Activated CD8-positive, alpha-beta T cell treated with anti-CD3 and anti-CD28 coated beads for 36 hours (primary cell): ENCODE measurements at regions not wholly inside any gene's neighbourhood (a gene's known extent, or its start where the extent isn't known, plus 50 kb on each side); places are given as distances from the start of the nearest gene placed in this dataset.

Source experiments
- ATAC-seq: fragments of 200-7000 bp; cut with Tn5 transposase; one replicate; pipeline ENCODE4 v1.10.0; 2021; ENCODE audit warnings: mild to moderate bottlenecking, moderate library complexity
- CTCF ChIA-PET: fragments of 350-600 bp; sonication (Branson Sonifier 250); formaldehyde crosslinking; loops from one replicate; lab custom pipeline; 2021; ENCODE audit warnings: antibody characterized with exemption; lab: Charles Lee
- POLR2A ChIA-PET: fragments of 350-600 bp; sonication (Branson Sonifier 250); formaldehyde crosslinking; loops from one replicate; lab custom pipeline; 2021; ENCODE audit warnings: antibody characterized with exemption; lab: Charles Lee
- DNase-seq: peaks from one replicate; pipeline ENCODE4 v3.0.0-alpha.2; 2020
- H3K27ac Mint-ChIP-seq: one replicate; pipeline ENCODE4 v1.8.0; 2021; ENCODE audit warnings: mild to moderate bottlenecking, mixed read lengths
- H3K27me3 Mint-ChIP-seq: one replicate; pipeline ENCODE4 v1.8.0; 2021; ENCODE audit warnings: mixed read lengths
- H3K36me3 Mint-ChIP-seq: one replicate; pipeline ENCODE4 v1.8.0; 2021; ENCODE audit warnings: low read depth, mixed read lengths
- H3K4me1 Mint-ChIP-seq: one replicate; pipeline ENCODE4 v1.8.0; 2021; ENCODE audit warnings: low read depth, mixed read lengths
- H3K4me3 Mint-ChIP-seq: one replicate; pipeline ENCODE4 v1.8.0; 2021; ENCODE audit warnings: mild to moderate bottlenecking, moderate library complexity, mixed read lengths
- H3K9me3 Mint-ChIP-seq: one replicate; pipeline ENCODE4 v1.8.0; 2021; ENCODE audit warnings: mixed read lengths
- CTCF ChIP-seq: fragments of 200-600 bp; IDR thresholded peaks from one replicate; pipeline ENCODE4 v1.8.0; 2022; ENCODE audit warnings: antibody characterized with exemption, mild to moderate bottlenecking
- intact Hi-C: fragments of 100-400 bp; cut with micrococcal nuclease; formaldehyde crosslinking; loops from one replicate; pipeline ENCODE4 v1.10.0; 2022

GRCh38 chr2:193556766-193557470 is 1362.2 kb upstream of the TMEFF2 start:
- intact Hi-C loops, result no loop called here
- CTCF ChIA-PET, result no interaction called here
- POLR2A ChIA-PET, result no interaction called here
- Mint-ChIP-seq H3K27me3 (no peaks in the 10 kb centered on the region), H3K4me3 (no peak overlapping the region), H3K4me1 (no peaks in the 10 kb centered on the region), H3K36me3 (no peaks in the 10 kb centered on the region), H3K9me3 (no peaks in the 10 kb centered on the region), H3K27ac (no peak overlapping the region)
- no peak for TF ChIP-seq CTCF
- DNase-seq (no peak), ATAC-seq (no peak)

GRCh38 chr2:193549661-193550060 is 1354.9 kb upstream of the TMEFF2 start:
- Mint-ChIP-seq H3K4me3 (no peak overlapping the region), H3K27ac (no peak overlapping the region)

GRCh38 chr2:193542762-193543161 is 1348.0 kb upstream of the TMEFF2 start:
- ATAC-seq (no peak), DNase-seq (peak; percentile 1)
- H3K9me3 Mint-ChIP-seq, result peaks cover 1% of the 10 kb centered on the region
- intact Hi-C loops, result no loop called here
- no peak for TF ChIP-seq CTCF
- no peaks in the 10 kb centered on the region for H3K27me3 Mint-ChIP-seq
- POLR2A ChIA-PET, result no interaction called here
- H3K4me1 Mint-ChIP-seq, result no peaks in the 10 kb centered on the region
- CTCF ChIA-PET, result no interaction called here
- no peaks in the 10 kb centered on the region for H3K36me3 Mint-ChIP-seq
- no peak overlapping the region for H3K4me3 Mint-ChIP-seq
- no peak overlapping the region for H3K27ac Mint-ChIP-seq

More at GRCh38 chr2:193549661-193550060, 1354.9 kb upstream of the TMEFF2 start:
- DNase-seq, result no peak
- H3K36me3 Mint-ChIP-seq, result no peaks in the 10 kb centered on the region
- ChIA-PET POLR2A (no interaction called here), CTCF (no interaction called here)
- intact Hi-C loops, result no loop called here
- no peak for TF ChIP-seq CTCF
- H3K4me1 Mint-ChIP-seq, result no peaks in the 10 kb centered on the region
- H3K9me3 Mint-ChIP-seq, result peaks cover 3% of the 10 kb centered on the region
- no peaks in the 10 kb centered on the region for H3K27me3 Mint-ChIP-seq
- ATAC-seq, result no peak

- Mint-ChIP-seq H3K27ac (no peak overlapping the region), H3K4me1 (no peaks in the 10 kb centered on the region), H3K27me3 (no peaks in the 10 kb centered on the region), H3K4me3 (no peak overlapping the region), H3K9me3 (peaks cover 1% of the 10 kb centered on the region), H3K36me3 (no peaks in the 10 kb centered on the region)
- intact Hi-C loops, result no loop called here
- ATAC-seq (no peak), DNase-seq (no peak)
- ChIA-PET POLR2A (no interaction called here), CTCF (no interaction called here)
- no peak for TF ChIP-seq CTCF
Measured at GRCh38 chr2:193539188-193539587, 1344.5 kb upstream of the TMEFF2 start.

- ChIA-PET POLR2A (no interaction called here), CTCF (no interaction called here)
- Mint-ChIP-seq H3K36me3 (no peaks in the 10 kb centered on the region), H3K27me3 (no peaks in the 10 kb centered on the region), H3K4me3 (no peak overlapping the region), H3K27ac (no peak overlapping the region), H3K4me1 (no peaks in the 10 kb centered on the region), H3K9me3 (peaks cover 1% of the 10 kb centered on the region)
- TF ChIP-seq CTCF, result no peak
- intact Hi-C loops, result no loop called here
- no peak for ATAC-seq
- DNase-seq, result no peak
Measured at GRCh38 chr2:193538061-193538460, 1343.3 kb upstream of the TMEFF2 start.
